GM21528 (cell line): ENCODE measurements at regions not wholly inside any gene's neighbourhood (a gene's known extent, or its start where the extent isn't known, plus 50 kb on each side); places are given as distances from the start of the nearest gene placed in this dataset.
A peak's percentile ranks its signal among the peaks of the same experiment; 100 is the strongest.

Source experiments
- ATAC-seq: cut with Tn5 transposase; IDR thresholded peaks from one replicate; pipeline ENCODE4 v1.9.1; 2021; ENCODE audit warnings: mild to moderate bottlenecking, moderate library complexity; ENCODE audit not compliant: unreplicated experiment, low FRiP score

DNA sequence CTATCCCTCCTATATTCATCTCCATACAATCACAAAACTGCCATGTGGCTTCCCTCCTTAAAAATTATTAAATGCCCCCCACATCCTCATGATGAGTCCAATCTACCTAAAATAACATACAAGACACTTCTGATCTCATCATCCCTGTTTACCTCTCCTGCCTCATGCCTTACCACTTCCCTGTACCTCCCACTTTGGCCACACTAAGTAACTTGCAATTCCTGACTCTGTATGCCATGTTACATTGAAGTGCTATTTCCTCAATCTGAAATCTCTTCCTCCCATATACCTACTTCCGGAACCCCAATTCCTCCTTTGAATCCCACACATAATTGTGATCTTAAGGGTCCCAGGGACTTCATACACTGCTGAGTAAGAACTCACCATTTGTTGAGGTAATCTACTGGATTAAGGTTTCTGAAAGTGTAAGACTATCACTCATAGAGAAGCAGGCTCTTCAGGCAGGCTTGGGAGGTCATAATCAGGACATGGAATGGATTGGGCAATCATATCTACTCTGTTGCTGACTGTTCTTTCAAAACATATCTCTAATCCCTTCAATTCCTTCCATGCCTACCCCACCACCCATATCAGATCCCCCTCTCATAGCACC lies 117.6 kb upstream of the PLEKHG7 start:
- no peak for ATAC-seq

GRCh38 chr12:92583910-92584309 lies 118.9 kb upstream of the PLEKHG7 start:
- no peak for ATAC-seq

GRCh38 chr12:92582893-92583292 lies 119.9 kb upstream of the PLEKHG7 start:
- ATAC-seq, result no peak

- ATAC-seq, result no peak
These were observed 120.3 kb upstream of the PLEKHG7 start for GRCh38 chr12:92582475-92582874.

DNA sequence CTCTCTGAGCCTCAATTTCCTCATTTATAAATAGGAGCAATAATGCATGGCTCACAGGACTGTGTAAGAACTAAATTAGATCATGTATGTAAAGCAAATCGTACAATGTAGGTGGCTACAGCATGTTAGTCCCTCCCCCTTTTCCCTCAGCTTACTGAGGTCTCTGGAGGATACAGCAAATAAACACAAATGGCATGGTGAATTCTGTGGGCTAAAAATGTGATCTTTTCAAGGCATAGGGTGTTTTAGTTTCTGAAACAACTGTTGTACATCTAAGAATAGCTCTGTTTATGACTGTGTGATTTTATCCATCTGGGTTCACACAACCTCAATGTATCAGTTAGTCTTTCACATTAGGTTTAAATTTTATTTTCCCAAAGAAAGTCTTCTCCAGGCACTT lies 121.2 kb upstream of the PLEKHG7 start:
- ATAC-seq, result no peak

DNA sequence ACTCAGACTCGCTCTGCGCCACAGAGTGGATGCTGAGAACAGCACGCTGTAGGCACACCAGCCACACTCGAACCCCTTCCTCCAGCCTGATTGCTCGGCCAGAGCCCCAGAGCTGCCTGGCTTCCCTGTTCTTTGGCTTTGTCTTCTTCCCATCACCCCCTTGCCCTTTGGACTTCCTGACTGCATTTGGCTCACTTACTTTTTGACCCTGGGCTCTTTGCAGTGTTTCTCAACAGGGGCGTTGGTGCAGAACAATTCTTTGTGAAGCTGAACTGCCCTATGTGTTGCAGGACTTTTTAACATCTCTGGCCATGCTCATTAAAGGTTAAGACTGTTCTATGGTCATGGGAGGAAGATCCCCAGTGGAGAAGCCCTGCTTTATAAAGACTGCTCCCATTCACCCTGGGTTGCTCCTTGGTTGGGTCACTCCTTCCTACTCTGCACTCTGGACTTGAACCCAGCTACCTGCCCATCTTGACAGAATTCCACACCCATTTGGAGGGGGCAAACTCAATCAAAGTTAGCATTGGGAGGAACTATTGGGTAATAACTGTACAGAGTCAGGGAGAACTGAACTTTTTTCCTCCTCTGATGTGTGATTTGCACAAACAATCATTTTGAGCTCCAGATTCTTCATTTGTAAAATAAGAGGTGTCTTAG lies 127.7 kb upstream of the PLEKHG7 start:
- no peak for ATAC-seq

DNA sequence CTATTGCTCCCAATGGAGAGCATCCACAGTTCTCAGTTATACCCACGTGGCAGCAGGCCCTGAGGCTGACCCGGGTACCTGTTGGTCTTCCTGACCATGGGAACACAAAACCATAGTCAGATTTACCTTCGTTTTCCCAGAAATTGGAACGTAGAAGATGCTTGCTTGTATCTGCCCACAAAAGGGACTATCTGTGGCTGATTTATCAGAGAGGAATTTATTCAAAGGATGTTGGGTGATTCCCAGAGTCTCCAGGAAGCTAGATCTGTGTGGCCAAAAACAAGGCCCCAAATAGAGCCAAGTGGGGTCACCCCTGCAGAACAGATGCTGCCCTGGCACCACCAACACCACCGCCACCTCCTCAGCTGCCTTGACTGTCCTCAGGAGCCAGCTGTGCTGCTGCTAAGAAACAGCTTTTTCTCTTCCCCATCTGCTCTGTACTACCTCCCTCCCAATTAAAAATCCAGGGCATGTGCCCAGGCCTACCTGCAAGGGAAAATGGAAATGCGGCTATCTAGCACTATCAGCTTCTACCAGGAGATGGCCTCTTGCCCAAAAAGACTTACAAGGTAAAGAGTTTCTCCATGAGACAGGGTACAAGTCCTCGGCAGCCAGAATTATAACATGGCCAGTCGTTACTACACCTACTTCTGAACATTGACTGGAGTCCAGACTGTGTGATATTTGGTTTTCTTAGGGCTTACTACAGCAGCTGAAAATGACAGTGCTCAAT lies 128.6 kb upstream of the PLEKHG7 start:
- no peak for ATAC-seq

GRCh38 chr12:92573104-92573503 lies 129.7 kb upstream of the PLEKHG7 start:
- ATAC-seq, result no peak

GRCh38 chr12:92571844-92572543 lies 130.8 kb upstream of the PLEKHG7 start:
- no peak for ATAC-seq

DNA sequence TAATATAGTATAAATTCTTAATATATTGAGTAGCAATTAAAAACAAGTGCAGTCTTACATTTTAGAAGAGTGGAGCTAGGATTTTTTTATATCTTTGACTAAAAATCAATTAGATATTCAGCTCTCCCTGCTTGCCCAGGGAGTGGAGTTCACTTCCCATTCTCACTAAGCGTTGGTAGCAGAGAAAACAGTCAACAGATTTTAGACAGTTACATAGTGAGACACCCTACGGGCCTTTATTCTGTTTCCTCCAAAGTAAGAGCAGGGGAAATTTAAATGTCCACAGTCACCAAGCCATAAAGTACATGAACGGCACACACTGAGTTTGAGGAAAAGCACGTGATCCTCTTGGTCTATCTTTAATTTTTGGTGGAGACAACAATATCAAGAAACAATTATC lies 131.6 kb upstream of the PLEKHG7 start:
- ATAC-seq, result no peak

- peak; percentile 85 for ATAC-seq
These were observed 132.6 kb upstream of the PLEKHG7 start for GRCh38 chr12:92570056-92570753.

- no peak for ATAC-seq
These were observed 134.1 kb upstream of the PLEKHG7 start for GRCh38 chr12:92568691-92569090.

GRCh38 chr12:92566448-92567019 lies 136.3 kb upstream of the PLEKHG7 start:
- ATAC-seq, result no peak

DNA sequence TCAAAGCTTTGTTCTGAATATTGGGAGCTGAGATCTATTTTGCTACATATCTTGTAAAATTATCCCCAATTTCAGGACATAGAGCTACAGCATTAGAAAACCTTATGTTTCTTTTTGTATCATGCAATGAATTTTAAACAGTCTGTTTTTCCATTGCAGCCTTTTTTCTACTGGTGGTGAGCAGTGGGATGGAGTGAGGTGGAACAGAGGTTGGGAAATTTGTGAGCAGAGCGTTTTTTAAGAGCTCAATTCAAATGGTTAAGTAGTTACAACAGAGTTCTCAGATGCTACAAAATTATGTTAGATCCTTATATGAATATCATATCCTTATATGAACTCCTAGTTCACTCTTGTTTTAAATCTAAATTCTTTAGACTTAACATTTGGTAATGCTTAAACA lies 139.0 kb upstream of the PLEKHG7 start:
- no peak for ATAC-seq

GRCh38 chr12:92562063-92562734 lies 140.6 kb upstream of the PLEKHG7 start:
- no peak for ATAC-seq

- no peak for ATAC-seq
These were observed 141.3 kb upstream of the PLEKHG7 start for GRCh38 chr12:92561543-92561899.

GRCh38 chr12:92560713-92561542 lies 141.9 kb upstream of the PLEKHG7 start:
- ATAC-seq, result no peak

DNA sequence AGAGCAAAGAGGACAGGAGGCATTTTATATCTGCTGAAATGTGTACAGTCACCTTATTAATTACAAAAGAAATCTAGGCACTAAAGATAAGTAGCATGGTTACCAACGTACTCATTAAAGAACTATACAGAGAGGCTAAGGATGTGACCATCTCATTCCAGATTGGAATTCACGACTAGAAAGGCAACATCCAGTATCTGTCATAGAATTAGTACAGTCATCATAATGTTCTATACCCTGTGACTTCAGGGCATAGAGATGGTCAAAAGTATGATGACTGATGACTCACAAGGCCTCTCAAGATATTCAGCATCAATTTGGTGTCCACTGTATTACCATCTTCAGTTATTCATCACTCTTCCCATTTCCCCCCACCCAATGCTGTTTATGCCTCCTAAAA lies 144.0 kb upstream of the PLEKHG7 start:
- ATAC-seq, result no peak

- no peak for ATAC-seq
These were observed 144.5 kb upstream of the PLEKHG7 start for GRCh38 chr12:92558215-92558773.
